ENCODE measurements at regions not wholly inside any gene's neighbourhood (a gene's known extent, or its start where the extent isn't known, plus 50 kb on each side); places are given as distances from the start of the nearest gene placed in this dataset.

DNA sequence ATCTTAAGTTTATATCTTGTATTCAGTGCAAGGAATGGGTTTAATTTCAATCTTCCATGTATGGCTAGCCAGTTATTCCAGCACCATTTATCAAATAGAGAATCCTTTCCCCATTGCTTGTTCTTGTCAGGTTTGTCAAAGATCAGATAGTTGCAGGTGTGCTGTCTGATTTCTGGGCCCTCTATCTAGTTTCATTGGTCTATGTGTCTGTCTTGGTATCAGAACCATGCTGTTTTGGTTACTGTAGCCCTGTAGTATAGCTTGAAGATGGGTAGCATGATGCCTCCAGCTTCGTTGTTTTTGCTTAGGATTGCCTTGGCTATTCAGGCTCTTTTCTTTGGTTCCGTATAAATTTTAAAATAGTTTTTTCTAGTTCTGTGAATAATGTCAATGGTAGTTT is 200.0 kb downstream of the MANEA start:
- Histone ChIP-seq H3K4me1 (ENCODE audit: control extremely low read depth in 1 of 4, control insufficient read depth in 4 of 4, insufficient read depth in 4 of 4, low read length in 3 of 4) (no peaks in the 10 kb centered on the region), H3K9me3 (ENCODE audit: control extremely low read depth in 1 of 5, control insufficient read depth in 4 of 5, insufficient read depth in 2 of 5, low read depth in 1 of 5, low read length in 4 of 5) (no peaks in the 10 kb centered on the region), H3K4me3 (ENCODE audit: control insufficient read depth in 1 of 7, extremely low read depth in 1 of 7, insufficient read depth in 4 of 7, low read depth in 2 of 7, low read length in 6 of 7) (no peak overlapping the region), H3K27ac (ENCODE audit: insufficient read depth in 1 of 2, low read depth in 1 of 2, low read length in 2 of 2, poor library complexity in 1 of 2, severe bottlenecking in 2 of 2) (no peak overlapping the region), H3K36me3 (ENCODE audit: control insufficient read depth in 4 of 4, insufficient read depth in 4 of 4, low read length in 3 of 4) (no peaks in the 10 kb centered on the region), H3K27me3 (replicated peaks in 2 of 5; ENCODE audit: control insufficient read depth in 4 of 5, insufficient read depth in 5 of 5, low read length in 4 of 5) (no peaks in the 10 kb centered on the region)
- ChIA-PET CTCF (no interaction called here), POLR2A (no interaction called here)
- no CpG with 5 or more reads among the region's 2 CpGs for WGBS (ENCODE audit: insufficient coverage)
- DNase-seq, result no peak

DNA sequence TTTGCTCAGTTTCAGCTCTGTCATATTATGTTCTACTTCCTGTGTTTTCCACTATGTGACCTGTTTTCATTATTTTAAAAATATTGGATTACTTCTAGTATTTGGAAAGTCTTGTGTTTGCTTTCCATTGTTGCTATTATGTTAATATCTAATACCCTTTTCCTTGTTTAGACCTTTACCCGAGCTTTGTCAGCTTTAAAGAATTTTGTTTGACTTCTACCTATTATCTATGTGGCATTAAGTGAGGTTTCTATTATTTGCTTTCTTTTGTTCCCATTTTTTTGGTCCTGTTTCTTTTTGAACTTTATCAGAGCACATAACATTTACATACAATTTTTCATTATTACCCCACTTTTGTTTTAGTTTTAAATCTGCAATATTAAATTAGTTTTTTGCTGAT is 202.7 kb downstream of the MANEA start:
- Histone ChIP-seq H3K4me1 (ENCODE audit: control extremely low read depth in 1 of 4, control insufficient read depth in 4 of 4, insufficient read depth in 4 of 4, low read length in 3 of 4) (no peaks in the 10 kb centered on the region), H3K36me3 (ENCODE audit: control insufficient read depth in 4 of 4, insufficient read depth in 4 of 4, low read length in 3 of 4) (no peaks in the 10 kb centered on the region), H3K9me3 (ENCODE audit: control extremely low read depth in 1 of 5, control insufficient read depth in 4 of 5, insufficient read depth in 2 of 5, low read depth in 1 of 5, low read length in 4 of 5) (no peaks in the 10 kb centered on the region), H3K4me3 (ENCODE audit: control insufficient read depth in 1 of 7, extremely low read depth in 1 of 7, insufficient read depth in 4 of 7, low read depth in 2 of 7, low read length in 6 of 7) (no peak overlapping the region), H3K27me3 (replicated peaks in 2 of 5; ENCODE audit: control insufficient read depth in 4 of 5, insufficient read depth in 5 of 5, low read length in 4 of 5) (no peaks in the 10 kb centered on the region), H3K27ac (ENCODE audit: insufficient read depth in 1 of 2, low read depth in 1 of 2, low read length in 2 of 2, poor library complexity in 1 of 2, severe bottlenecking in 2 of 2) (no peak overlapping the region)
- WGBS (ENCODE audit: insufficient coverage), result no CpG with 5 or more reads among the region's 1 CpG
- no peak for DNase-seq
- ChIA-PET POLR2A (no interaction called here), CTCF (no interaction called here)

DNA sequence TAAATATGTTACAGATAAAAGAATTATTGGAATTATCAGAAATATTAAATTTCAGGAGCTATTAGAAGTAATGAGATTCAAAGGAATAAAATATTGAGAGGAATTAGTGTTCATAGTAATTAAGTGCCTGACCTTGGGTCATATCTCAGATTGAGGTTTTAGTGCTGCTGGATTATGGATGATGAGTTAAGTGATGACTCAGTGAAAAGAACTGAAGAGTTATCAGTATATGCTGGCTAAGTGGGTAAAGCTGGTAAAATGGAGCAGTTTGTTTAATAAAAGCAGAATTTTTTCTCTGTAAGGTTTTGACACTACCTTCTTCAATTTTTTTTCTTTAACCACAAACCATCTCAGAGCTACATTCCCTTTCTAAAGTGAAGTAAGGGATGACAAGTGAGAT is 206.7 kb downstream of the MANEA start:
- Histone ChIP-seq H3K36me3 (ENCODE audit: control insufficient read depth in 4 of 4, insufficient read depth in 4 of 4, low read length in 3 of 4) (no peaks in the 10 kb centered on the region), H3K27me3 (replicated peaks in 2 of 5; ENCODE audit: control insufficient read depth in 4 of 5, insufficient read depth in 5 of 5, low read length in 4 of 5) (no peaks in the 10 kb centered on the region), H3K4me1 (ENCODE audit: control extremely low read depth in 1 of 4, control insufficient read depth in 4 of 4, insufficient read depth in 4 of 4, low read length in 3 of 4) (no peaks in the 10 kb centered on the region), H3K4me3 (ENCODE audit: control insufficient read depth in 1 of 7, extremely low read depth in 1 of 7, insufficient read depth in 4 of 7, low read depth in 2 of 7, low read length in 6 of 7) (no peak overlapping the region), H3K9me3 (ENCODE audit: control extremely low read depth in 1 of 5, control insufficient read depth in 4 of 5, insufficient read depth in 2 of 5, low read depth in 1 of 5, low read length in 4 of 5) (no peaks in the 10 kb centered on the region), H3K27ac (ENCODE audit: insufficient read depth in 1 of 2, low read depth in 1 of 2, low read length in 2 of 2, poor library complexity in 1 of 2, severe bottlenecking in 2 of 2) (no peak overlapping the region)
- POLR2A ChIA-PET, result no interaction called here
- CTCF ChIA-PET, result no interaction called here
- no peak for DNase-seq

DNA sequence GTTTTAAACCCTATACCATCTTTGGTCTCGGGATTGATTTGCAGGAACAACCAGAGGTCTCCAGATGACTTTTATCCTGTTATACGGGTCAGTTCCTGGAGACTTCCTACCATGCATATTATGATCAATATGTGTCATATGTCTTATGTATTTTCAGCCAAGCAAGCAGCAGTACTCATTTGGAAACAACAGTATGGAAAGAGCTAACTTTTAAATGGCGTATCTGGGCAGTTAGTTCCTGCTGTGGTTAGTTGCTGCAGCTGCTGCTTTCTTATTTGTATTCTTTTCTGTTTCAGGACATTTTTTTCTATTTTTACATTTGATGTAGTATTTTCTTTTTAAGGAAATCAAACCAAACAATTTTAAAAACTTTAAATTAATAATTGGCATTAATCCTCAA is 207.5 kb downstream of the MANEA start:
- Histone ChIP-seq H3K27ac (ENCODE audit: insufficient read depth in 1 of 2, low read depth in 1 of 2, low read length in 2 of 2, poor library complexity in 1 of 2, severe bottlenecking in 2 of 2) (no peak overlapping the region), H3K27me3 (replicated peaks in 2 of 5; ENCODE audit: control insufficient read depth in 4 of 5, insufficient read depth in 5 of 5, low read length in 4 of 5) (no peaks in the 10 kb centered on the region), H3K36me3 (ENCODE audit: control insufficient read depth in 4 of 4, insufficient read depth in 4 of 4, low read length in 3 of 4) (no peaks in the 10 kb centered on the region), H3K4me3 (ENCODE audit: control insufficient read depth in 1 of 7, extremely low read depth in 1 of 7, insufficient read depth in 4 of 7, low read depth in 2 of 7, low read length in 6 of 7) (no peak overlapping the region), H3K9me3 (ENCODE audit: control extremely low read depth in 1 of 5, control insufficient read depth in 4 of 5, insufficient read depth in 2 of 5, low read depth in 1 of 5, low read length in 4 of 5) (no peaks in the 10 kb centered on the region), H3K4me1 (ENCODE audit: control extremely low read depth in 1 of 4, control insufficient read depth in 4 of 4, insufficient read depth in 4 of 4, low read length in 3 of 4) (no peaks in the 10 kb centered on the region)
- ChIA-PET POLR2A (no interaction called here), CTCF (no interaction called here)
- no peak for DNase-seq
- no CpG with 5 or more reads among the region's 3 CpGs for WGBS (ENCODE audit: insufficient coverage)

DNA sequence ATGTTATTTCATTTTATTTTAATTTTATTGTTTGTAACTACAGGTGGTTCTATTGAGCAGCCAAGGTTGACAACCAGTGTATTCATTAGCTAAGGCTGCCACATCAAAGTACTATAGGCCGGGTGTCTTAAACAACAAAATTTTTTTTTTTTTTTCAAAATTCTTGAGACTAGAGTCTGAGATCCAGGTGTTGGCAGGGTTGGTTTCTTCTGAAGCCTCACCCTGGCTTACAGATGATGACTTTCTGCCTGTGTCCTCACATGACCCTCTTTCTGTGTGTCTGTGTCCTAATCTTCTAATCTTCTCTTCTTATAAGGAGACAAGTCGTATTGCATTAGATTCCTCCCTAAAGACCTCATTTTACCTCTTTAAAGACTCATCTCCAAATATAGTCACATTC is 208.4 kb downstream of the MANEA start:
- Histone ChIP-seq H3K9me3 (ENCODE audit: control extremely low read depth in 1 of 5, control insufficient read depth in 4 of 5, insufficient read depth in 2 of 5, low read depth in 1 of 5, low read length in 4 of 5) (no peaks in the 10 kb centered on the region), H3K36me3 (ENCODE audit: control insufficient read depth in 4 of 4, insufficient read depth in 4 of 4, low read length in 3 of 4) (no peaks in the 10 kb centered on the region), H3K27me3 (replicated peaks in 2 of 5; ENCODE audit: control insufficient read depth in 4 of 5, insufficient read depth in 5 of 5, low read length in 4 of 5) (no peaks in the 10 kb centered on the region), H3K4me1 (ENCODE audit: control extremely low read depth in 1 of 4, control insufficient read depth in 4 of 4, insufficient read depth in 4 of 4, low read length in 3 of 4) (no peaks in the 10 kb centered on the region), H3K27ac (ENCODE audit: insufficient read depth in 1 of 2, low read depth in 1 of 2, low read length in 2 of 2, poor library complexity in 1 of 2, severe bottlenecking in 2 of 2) (no peak overlapping the region), H3K4me3 (ENCODE audit: control insufficient read depth in 1 of 7, extremely low read depth in 1 of 7, insufficient read depth in 4 of 7, low read depth in 2 of 7, low read length in 6 of 7) (no peak overlapping the region)
- CTCF ChIA-PET, result interaction anchor here (0.6 kb wide), 1 partner anchor 84 kb away, joined by 4 read pairs; no protein-coding TSS in a partner anchor
- WGBS (ENCODE audit: insufficient coverage), result no CpG with 5 or more reads among the region's 2 CpGs
- POLR2A ChIA-PET, result no interaction called here
- DNase-seq, result no peak

DNA sequence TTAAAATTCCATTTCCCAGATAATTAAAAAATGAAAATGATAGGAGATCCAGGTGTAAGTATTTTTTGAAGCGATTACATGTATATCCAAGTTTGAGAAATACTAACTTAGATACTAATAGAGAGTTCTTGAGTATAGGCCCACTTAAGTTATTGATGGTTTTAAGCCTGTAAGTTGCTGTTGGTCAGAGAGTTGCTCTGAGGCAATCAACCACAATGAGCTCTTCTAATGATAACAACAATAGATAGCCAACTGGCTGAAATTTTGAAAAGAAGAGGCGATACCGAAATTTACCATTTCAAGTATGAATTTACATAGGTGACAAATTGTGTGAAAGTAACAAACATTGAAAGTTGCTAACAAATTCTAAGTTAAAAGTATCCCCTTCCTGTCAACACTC is 209.5 kb downstream of the MANEA start:
- Histone ChIP-seq H3K4me3 (ENCODE audit: control insufficient read depth in 1 of 7, extremely low read depth in 1 of 7, insufficient read depth in 4 of 7, low read depth in 2 of 7, low read length in 6 of 7) (no peak overlapping the region), H3K27ac (ENCODE audit: insufficient read depth in 1 of 2, low read depth in 1 of 2, low read length in 2 of 2, poor library complexity in 1 of 2, severe bottlenecking in 2 of 2) (no peak overlapping the region), H3K27me3 (replicated peaks in 2 of 5; ENCODE audit: control insufficient read depth in 4 of 5, insufficient read depth in 5 of 5, low read length in 4 of 5) (no peaks in the 10 kb centered on the region), H3K9me3 (ENCODE audit: control extremely low read depth in 1 of 5, control insufficient read depth in 4 of 5, insufficient read depth in 2 of 5, low read depth in 1 of 5, low read length in 4 of 5) (no peaks in the 10 kb centered on the region), H3K4me1 (ENCODE audit: control extremely low read depth in 1 of 4, control insufficient read depth in 4 of 4, insufficient read depth in 4 of 4, low read length in 3 of 4) (no peaks in the 10 kb centered on the region), H3K36me3 (ENCODE audit: control insufficient read depth in 4 of 4, insufficient read depth in 4 of 4, low read length in 3 of 4) (no peaks in the 10 kb centered on the region)
- CTCF ChIA-PET, result no interaction called here
- POLR2A ChIA-PET, result no interaction called here
- WGBS (ENCODE audit: insufficient coverage), result no CpG with 5 or more reads among the region's 3 CpGs
- DNase-seq, result no peak

DNA sequence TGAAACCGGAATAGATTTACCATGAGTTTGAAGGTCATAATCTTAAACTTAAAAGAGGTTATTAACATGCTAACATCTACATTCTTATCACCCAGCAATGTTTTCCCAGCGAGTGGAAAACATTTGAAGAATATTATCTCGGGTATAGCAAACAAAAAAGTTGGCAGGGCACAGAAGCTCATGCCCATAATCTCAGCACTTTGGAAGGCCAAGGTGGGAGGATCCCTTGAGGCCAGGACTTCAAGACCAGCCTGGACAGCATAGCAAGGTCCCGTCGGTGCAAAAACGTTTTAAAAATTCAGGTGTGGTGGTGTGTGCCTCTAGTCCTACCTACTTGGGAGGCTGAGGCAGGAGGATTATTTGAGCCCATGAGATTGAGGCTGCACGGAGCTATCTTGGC is 213.5 kb downstream of the MANEA start:
- CTCF ChIA-PET, result no interaction called here
- H3K27me3 ChIP-seq (replicated peaks in 2 of 5; ENCODE audit: control insufficient read depth in 4 of 5, insufficient read depth in 5 of 5, low read length in 4 of 5), result no peaks in the 10 kb centered on the region
- no peak for DNase-seq
- POLR2A ChIA-PET, result no interaction called here
- H3K4me1 ChIP-seq (ENCODE audit: control extremely low read depth in 1 of 4, control insufficient read depth in 4 of 4, insufficient read depth in 4 of 4, low read length in 3 of 4), result no peaks in the 10 kb centered on the region
- no peaks in the 10 kb centered on the region for H3K36me3 ChIP-seq (ENCODE audit: control insufficient read depth in 4 of 4, insufficient read depth in 4 of 4, low read length in 3 of 4)
- H3K9me3 ChIP-seq (ENCODE audit: control extremely low read depth in 1 of 5, control insufficient read depth in 4 of 5, insufficient read depth in 2 of 5, low read depth in 1 of 5, low read length in 4 of 5), result no peaks in the 10 kb centered on the region
- H3K4me3 ChIP-seq (ENCODE audit: control insufficient read depth in 1 of 7, extremely low read depth in 1 of 7, insufficient read depth in 4 of 7, low read depth in 2 of 7, low read length in 6 of 7), result no peak overlapping the region
- H3K27ac ChIP-seq (ENCODE audit: insufficient read depth in 1 of 2, low read depth in 1 of 2, low read length in 2 of 2, poor library complexity in 1 of 2, severe bottlenecking in 2 of 2), result no peak overlapping the region
- 85% methylated on average over 6 of the region's 7 CpGs for whole genome bisulfite sequencing (ENCODE audit: insufficient coverage)

DNA sequence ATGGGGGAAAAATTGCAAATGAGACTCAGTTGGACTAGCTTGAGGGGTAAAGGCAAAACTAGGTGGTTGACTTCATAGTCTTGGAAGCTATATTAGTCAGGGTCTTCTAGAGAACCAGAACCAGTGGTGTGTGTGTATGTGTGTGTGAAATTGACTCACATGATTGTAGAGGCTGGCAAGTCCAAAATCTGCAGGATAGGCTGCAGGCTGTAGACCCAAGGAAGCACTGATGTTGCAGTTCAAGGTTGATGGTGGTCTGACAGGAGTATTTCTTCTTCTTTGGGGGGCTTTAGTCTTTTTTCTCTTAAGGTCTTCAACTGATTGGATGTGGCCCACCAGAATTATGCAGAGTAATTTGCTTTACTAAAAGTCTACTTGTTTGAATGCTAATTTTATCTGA is 217.4 kb downstream of the MANEA start:
- ChIA-PET CTCF (interaction anchor here (0.6 kb wide), 1 partner anchor 104 kb away, joined by 3 read pairs; no protein-coding TSS in a partner anchor), POLR2A (no interaction called here)
- Histone ChIP-seq H3K27ac (ENCODE audit: insufficient read depth in 1 of 2, low read depth in 1 of 2, low read length in 2 of 2, poor library complexity in 1 of 2, severe bottlenecking in 2 of 2) (no peak overlapping the region), H3K4me3 (ENCODE audit: control insufficient read depth in 1 of 7, extremely low read depth in 1 of 7, insufficient read depth in 4 of 7, low read depth in 2 of 7, low read length in 6 of 7) (no peak overlapping the region), H3K36me3 (ENCODE audit: control insufficient read depth in 4 of 4, insufficient read depth in 4 of 4, low read length in 3 of 4) (no peaks in the 10 kb centered on the region), H3K4me1 (ENCODE audit: control extremely low read depth in 1 of 4, control insufficient read depth in 4 of 4, insufficient read depth in 4 of 4, low read length in 3 of 4) (no peaks in the 10 kb centered on the region), H3K27me3 (replicated peaks in 2 of 5; ENCODE audit: control insufficient read depth in 4 of 5, insufficient read depth in 5 of 5, low read length in 4 of 5) (no peaks in the 10 kb centered on the region), H3K9me3 (ENCODE audit: control extremely low read depth in 1 of 5, control insufficient read depth in 4 of 5, insufficient read depth in 2 of 5, low read depth in 1 of 5, low read length in 4 of 5) (no peaks in the 10 kb centered on the region)
- DNase-seq, result no peak
